H1 (cell line): ENCODE measurements at regions not wholly inside any gene's neighbourhood (a gene's known extent, or its start where the extent isn't known, plus 50 kb on each side); places are given as distances from the start of the nearest gene placed in this dataset.

Experiments used
- BRCA1 ChIP-seq: IDR thresholded peaks from 2 replicates; pipeline ENCODE4 v1.6.1; 2012; ENCODE audit warnings: low read depth, low read length, improper control_type of control experiment
- CHD1 ChIP-seq: IDR thresholded peaks from 2 replicates; pipeline ENCODE4 v1.6.1; 2012; ENCODE audit warnings: low read depth, low read length, improper control_type of control experiment
- CHD7 ChIP-seq: fragments of 300-600 bp; sonication (generic); IDR thresholded peaks from 2 replicates; pipeline ENCODE4 v1.7.1; 2012; ENCODE audit warnings: low read length, moderate library complexity, mild to moderate bottlenecking, inconsistent platforms; ENCODE audit not compliant: insufficient replicate concordance
- JUND ChIP-seq: IDR thresholded peaks from 2 replicates; pipeline ENCODE4 v1.6.1; 2011; ENCODE audit warnings: mild to moderate bottlenecking, improper control_type of control experiment, low read length
- RNF2 ChIP-seq: fragments of 200-900, 300-1000 bp; sonication (generic); IDR thresholded peaks from 2 replicates; pipeline ENCODE4 v1.7.1; 2016; ENCODE audit warnings: borderline replicate concordance, low read depth, mild to moderate bottlenecking, antibody characterized with exemption, low read length; ENCODE audit not compliant: poor library complexity, severe bottlenecking; ENCODE audit errors: missing control alignments
- RXRA ChIP-seq: IDR thresholded peaks from 2 replicates; pipeline ENCODE4 v1.6.1; 2011; ENCODE audit warnings: low read depth, mild to moderate bottlenecking, low read length, moderate library complexity; ENCODE audit not compliant: insufficient read depth
- SIX5 ChIP-seq: IDR thresholded peaks from 2 replicates; pipeline ENCODE4 v1.6.1; 2011; ENCODE audit warnings: mild to moderate bottlenecking, low read depth, low read length
- TEAD4 ChIP-seq: IDR thresholded peaks from 2 replicates; pipeline ENCODE4 v1.6.1; 2012; ENCODE audit warnings: low read depth, low read length, inconsistent platforms, mixed read lengths

- TF ChIP-seq CHD7 (no peak), RXRA (0 out of 2 replicates have a peak, but pooled peaks have one; percentile 82), BRCA1 (no peak), JUND (peak; percentile 55; the same call in 1 of the 2 replicates), CHD1 (no peak), RNF2 (no peak), TEAD4 (no peak), SIX5 (no peak)
Measured at GRCh38 chr10:78964952-78965633, 103.7 kb upstream of the ZMIZ1 start (continued).
